VCaP (cell line): ENCODE measurements at regions not wholly inside any gene's neighbourhood (a gene's known extent, or its start where the extent isn't known, plus 50 kb on each side); places are given as distances from the start of the nearest gene placed in this dataset.

Source experiments
- H3K27ac ChIP-seq: fragments of 450-650 bp; 2 replicates; pipeline ENCODE4 v1.5.1; 2017
- CTCF ChIP-seq: fragments of 450-650 bp; conservative IDR thresholded peaks from 2 replicates; pipeline ENCODE4 v1.5.1; 2017; ENCODE audit warnings: mild to moderate bottlenecking, moderate library complexity

- H3K27ac ChIP-seq: no peak overlapping the region
- no peak for TF ChIP-seq CTCF
Measured at GRCh38 chr11:116613206-116613875, 159.4 kb downstream of the BUD13 start.

- H3K27ac ChIP-seq: no peak overlapping the region
- TF ChIP-seq CTCF: no peak
Measured at GRCh38 chr11:116611998-116612620, 160.7 kb downstream of the BUD13 start.

GRCh38 chr11:116610190-116610589 is 162.6 kb downstream of the BUD13 start:
- no peak for TF ChIP-seq CTCF
- no peak overlapping the region for H3K27ac ChIP-seq

GRCh38 chr11:116607027-116607426 is 165.8 kb downstream of the BUD13 start:
- TF ChIP-seq CTCF: no peak

GRCh38 chr11:116605543-116606459 is 167.0 kb downstream of the BUD13 start:
- no peak overlapping the region for H3K27ac ChIP-seq
- peak; percentile 43; the same call in 1 of the 2 replicates for TF ChIP-seq CTCF

More at GRCh38 chr11:116607027-116607426, 165.8 kb downstream of the BUD13 start:
- no peak overlapping the region for H3K27ac ChIP-seq

GRCh38 chr11:116603728-116604323 is 169.0 kb downstream of the BUD13 start:
- no peak overlapping the region for H3K27ac ChIP-seq
- no peak for TF ChIP-seq CTCF

GRCh38 chr11:116602637-116602942 is 170.2 kb downstream of the BUD13 start:
- TF ChIP-seq CTCF: no peak
- H3K27ac ChIP-seq: no peak overlapping the region
